ENCODE measurements at regions not wholly inside any gene's neighbourhood (a gene's known extent, or its start where the extent isn't known, plus 50 kb on each side); places are given as distances from the start of the nearest gene placed in this dataset.

- DNase-seq (ENCODE audit: low spot score), result no peak
Measured at GRCh38 chr5:4196744-4197143, 601.1 kb downstream of the IRX1 start.

GRCh38 chr5:4197151-4197550 is 601.5 kb downstream of the IRX1 start:
- DNase-seq (ENCODE audit: low spot score), result no peak

GRCh38 chr5:4198461-4198860 is 602.8 kb downstream of the IRX1 start:
- no peak for DNase-seq (ENCODE audit: low spot score)

GRCh38 chr5:4199049-4199841 is 603.6 kb downstream of the IRX1 start:
- DNase-seq (ENCODE audit: low spot score), result no peak

GRCh38 chr5:4203146-4203545 is 607.5 kb downstream of the IRX1 start:
- no peak for DNase-seq (ENCODE audit: low spot score)

- no peak for DNase-seq (ENCODE audit: low spot score)
Measured at GRCh38 chr5:4204276-4205141, 608.9 kb downstream of the IRX1 start.

- no peak for DNase-seq (ENCODE audit: low spot score)
Measured at GRCh38 chr5:4205398-4205797, 609.8 kb downstream of the IRX1 start.

GRCh38 chr5:4206127-4206526 is 610.5 kb downstream of the IRX1 start:
- DNase-seq (ENCODE audit: low spot score), result no peak

- DNase-seq (ENCODE audit: low spot score), result no peak
Measured at GRCh38 chr5:4207486-4207885, 611.9 kb downstream of the IRX1 start.

GRCh38 chr5:4208537-4208936 is 612.9 kb downstream of the IRX1 start:
- no peak for DNase-seq (ENCODE audit: low spot score)

- no peak for DNase-seq (ENCODE audit: low spot score)
Measured at GRCh38 chr5:4208996-4209395, 613.4 kb downstream of the IRX1 start.

GRCh38 chr5:4212071-4212739 is 616.6 kb downstream of the IRX1 start:
- DNase-seq (ENCODE audit: low spot score), result no peak

- no peak for DNase-seq (ENCODE audit: low spot score)
Measured at GRCh38 chr5:4212981-4213819, 617.6 kb downstream of the IRX1 start.

GRCh38 chr5:4215143-4215542 is 619.5 kb downstream of the IRX1 start:
- DNase-seq (ENCODE audit: low spot score), result no peak

GRCh38 chr5:4216142-4216541 is 620.5 kb downstream of the IRX1 start:
- DNase-seq (ENCODE audit: low spot score), result no peak

- DNase-seq (ENCODE audit: low spot score), result no peak
Measured at GRCh38 chr5:4220016-4220415, 624.4 kb downstream of the IRX1 start.

GRCh38 chr5:4221048-4221447 is 625.4 kb downstream of the IRX1 start:
- DNase-seq (ENCODE audit: low spot score), result no peak

GRCh38 chr5:4222147-4222546 is 626.5 kb downstream of the IRX1 start:
- no peak for DNase-seq (ENCODE audit: low spot score)

GRCh38 chr5:4222821-4223220 is 627.2 kb downstream of the IRX1 start:
- no peak for DNase-seq (ENCODE audit: low spot score)

GRCh38 chr5:4225741-4226140 is 630.1 kb downstream of the IRX1 start:
- DNase-seq (ENCODE audit: low spot score), result no peak

- DNase-seq (ENCODE audit: low spot score), result no peak
Measured at GRCh38 chr5:4226565-4226964, 630.9 kb downstream of the IRX1 start.

GRCh38 chr5:4228708-4229107 is 633.1 kb downstream of the IRX1 start:
- no peak for DNase-seq (ENCODE audit: low spot score)

Measured in globus pallidus (tissue), 1 donor.